ENCODE measurements at regions not wholly inside any gene's neighbourhood (a gene's known extent, or its start where the extent isn't known, plus 50 kb on each side); places are given as distances from the start of the nearest gene placed in this dataset.
A peak's percentile ranks its signal among the peaks of the same experiment; 100 is the strongest.
"Not testable (repeated sequence)": the region's sequence is repeated elsewhere in the genome, so short reads cannot be mapped to it uniquely, and the experiment has no call there.

DNA sequence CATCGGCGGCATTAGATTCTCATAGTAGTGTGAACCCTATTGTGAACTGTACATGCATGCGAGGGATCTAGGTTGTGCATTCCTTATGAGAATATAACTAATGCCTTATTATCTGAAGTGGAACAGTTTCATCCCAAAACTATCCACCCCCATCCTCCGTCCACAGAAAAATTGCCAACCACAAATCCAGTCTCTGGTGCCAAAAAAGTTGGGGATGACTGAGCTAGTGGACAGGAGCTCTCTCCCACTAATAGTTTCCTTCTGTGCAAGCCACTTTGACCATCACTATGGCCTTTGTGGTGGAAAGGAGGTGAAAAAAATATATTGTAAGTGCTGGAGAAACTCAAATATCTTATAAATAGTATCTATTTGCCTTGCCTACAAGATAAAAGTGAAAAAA, 857.8 kb downstream of the DIAPH3 start:
- H3K36me3 Mint-ChIP-seq (ENCODE audit: low read depth), result no peaks in the 10 kb centered on the region
- no peaks in the 10 kb centered on the region for H3K4me1 Mint-ChIP-seq (ENCODE audit: low read depth)
- intact Hi-C loops (cut with micrococcal nuclease), result no loop called here
- H3K27me3 Mint-ChIP-seq (ENCODE audit: low read depth), result no peaks in the 10 kb centered on the region
- no peaks in the 10 kb centered on the region for H3K9me3 Mint-ChIP-seq
- no peak overlapping the region for H3K4me3 Mint-ChIP-seq (ENCODE audit: low read depth)
- no peak overlapping the region for H3K27ac Mint-ChIP-seq
- DNase-seq (ENCODE audit: low spot score), result no peak

DNA sequence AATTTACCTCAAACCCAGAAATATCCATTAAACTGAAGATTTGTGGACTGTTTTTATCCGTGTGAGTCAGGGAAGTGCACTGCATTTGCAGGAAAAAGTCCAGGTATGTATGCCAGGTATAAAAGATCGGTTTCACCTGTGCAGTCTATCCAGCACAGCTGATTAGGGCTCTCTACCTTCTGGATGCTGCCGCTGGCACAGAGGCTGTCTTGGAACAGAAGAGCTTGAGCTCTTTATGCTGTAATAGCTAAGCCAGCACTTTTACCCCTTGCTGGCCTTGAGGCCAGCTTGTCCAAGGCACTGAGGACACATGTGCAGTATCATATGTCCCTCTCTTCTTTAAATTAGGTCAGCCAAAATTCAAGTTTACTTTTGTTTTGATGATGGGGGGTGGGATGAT, 851.0 kb downstream of the DIAPH3 start:
- Mint-ChIP-seq H3K27ac (no peak overlapping the region), H3K4me1 (ENCODE audit: low read depth) (no peaks in the 10 kb centered on the region), H3K4me3 (ENCODE audit: low read depth) (no peak overlapping the region), H3K36me3 (ENCODE audit: low read depth) (no peaks in the 10 kb centered on the region), H3K27me3 (ENCODE audit: low read depth) (no peaks in the 10 kb centered on the region), H3K9me3 (no peaks in the 10 kb centered on the region)
- DNase-seq (ENCODE audit: low spot score), result no peak
- intact Hi-C loops (cut with micrococcal nuclease), result loop anchor here (10.0 kb wide), 1 partner anchor 1688 kb away; no protein-coding TSS in a partner anchor

DNA sequence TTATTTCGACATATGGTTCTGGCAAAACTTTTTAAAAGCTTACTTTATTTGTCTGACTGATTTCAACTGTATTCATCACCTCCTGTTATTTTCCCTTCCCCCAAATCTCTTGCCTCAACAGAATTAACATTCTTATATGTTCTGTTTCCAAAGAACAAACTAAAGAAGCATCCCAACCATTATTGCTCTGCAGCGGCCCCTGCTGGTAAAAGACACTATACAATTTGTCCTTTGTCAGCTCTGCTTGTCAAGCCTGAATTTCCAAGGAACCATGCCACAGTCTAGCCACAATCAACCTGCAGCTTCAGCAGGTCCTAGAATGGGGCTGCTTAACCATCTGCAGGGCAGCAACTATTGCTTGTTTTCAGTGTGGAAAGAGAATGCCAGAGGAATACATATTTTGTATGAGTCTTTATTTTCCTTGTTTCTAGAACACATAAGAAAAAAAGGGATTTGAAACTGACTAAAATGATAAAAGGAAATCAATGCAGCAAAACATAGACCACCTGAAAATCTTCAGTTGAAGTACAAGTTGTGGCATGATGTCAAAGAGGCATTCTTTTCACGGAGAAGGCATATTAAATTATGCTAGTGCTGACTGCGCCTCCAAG, 845.3 kb downstream of the DIAPH3 start:
- Mint-ChIP-seq H3K4me1 (ENCODE audit: low read depth) (no peaks in the 10 kb centered on the region), H3K27me3 (ENCODE audit: low read depth) (no peaks in the 10 kb centered on the region), H3K4me3 (ENCODE audit: low read depth) (no peak overlapping the region), H3K36me3 (ENCODE audit: low read depth) (no peaks in the 10 kb centered on the region), H3K9me3 (no peaks in the 10 kb centered on the region), H3K27ac (no peak overlapping the region)
- peak; percentile 22 for DNase-seq (ENCODE audit: low spot score)
- intact Hi-C loops (cut with micrococcal nuclease), result loop anchor here (10.0 kb wide), 1 partner anchor 1694 kb away; no protein-coding TSS in a partner anchor

DNA sequence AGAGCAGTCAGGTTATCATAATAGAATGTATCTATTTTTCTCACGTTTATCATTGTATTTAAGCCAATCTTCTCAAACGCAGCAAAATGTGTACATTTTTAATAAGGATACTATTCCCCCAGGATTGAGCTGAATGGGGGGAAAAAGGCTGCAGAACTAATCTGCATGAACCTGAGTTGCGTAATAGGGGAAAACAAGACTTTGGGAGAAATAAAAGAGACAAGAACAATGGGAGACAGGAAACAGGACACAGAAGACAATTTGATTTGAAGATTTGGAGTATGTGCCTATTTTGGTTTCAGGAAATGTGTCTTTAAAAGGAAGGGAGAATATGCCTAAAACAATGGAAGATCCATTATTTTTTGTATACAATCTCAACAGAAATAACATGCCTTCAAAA, 844.5 kb downstream of the DIAPH3 start:
- no peak for DNase-seq (ENCODE audit: low spot score)
- H3K36me3 Mint-ChIP-seq (ENCODE audit: low read depth), result no peaks in the 10 kb centered on the region
- H3K27ac Mint-ChIP-seq, result no peak overlapping the region
- H3K4me3 Mint-ChIP-seq (ENCODE audit: low read depth), result no peak overlapping the region
- H3K27me3 Mint-ChIP-seq (ENCODE audit: low read depth), result no peaks in the 10 kb centered on the region
- H3K4me1 Mint-ChIP-seq (ENCODE audit: low read depth), result no peaks in the 10 kb centered on the region
- no peaks in the 10 kb centered on the region for H3K9me3 Mint-ChIP-seq
- intact Hi-C loops (cut with micrococcal nuclease), result loop anchor here (10.0 kb wide), 1 partner anchor 1694 kb away; no protein-coding TSS in a partner anchor

DNA sequence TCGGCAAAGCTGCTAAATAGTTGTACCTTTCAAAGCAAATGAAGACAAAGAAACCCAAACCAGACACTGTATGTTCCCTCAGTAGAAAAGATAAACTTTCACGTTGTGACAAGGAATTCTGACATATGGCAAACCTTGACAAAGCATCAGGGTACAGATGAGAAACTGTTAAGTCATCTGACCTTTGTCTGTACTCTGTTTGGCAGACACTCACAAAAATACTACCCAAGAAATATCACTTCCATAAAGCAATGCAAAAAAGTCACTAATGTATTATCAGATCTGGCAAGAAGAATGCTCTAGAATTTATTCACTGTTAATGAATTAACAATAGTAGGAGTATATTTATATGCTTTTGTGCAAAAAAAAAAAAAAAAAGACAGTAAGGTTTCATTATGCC, 843.7 kb downstream of the DIAPH3 start:
- Mint-ChIP-seq H3K27ac (no peak overlapping the region), H3K4me1 (ENCODE audit: low read depth) (no peaks in the 10 kb centered on the region), H3K36me3 (ENCODE audit: low read depth) (no peaks in the 10 kb centered on the region), H3K27me3 (ENCODE audit: low read depth) (no peaks in the 10 kb centered on the region), H3K9me3 (no peaks in the 10 kb centered on the region), H3K4me3 (ENCODE audit: low read depth) (no peak overlapping the region)
- intact Hi-C loops (cut with micrococcal nuclease), result no loop called here
- no peak for DNase-seq (ENCODE audit: low spot score)

DNA sequence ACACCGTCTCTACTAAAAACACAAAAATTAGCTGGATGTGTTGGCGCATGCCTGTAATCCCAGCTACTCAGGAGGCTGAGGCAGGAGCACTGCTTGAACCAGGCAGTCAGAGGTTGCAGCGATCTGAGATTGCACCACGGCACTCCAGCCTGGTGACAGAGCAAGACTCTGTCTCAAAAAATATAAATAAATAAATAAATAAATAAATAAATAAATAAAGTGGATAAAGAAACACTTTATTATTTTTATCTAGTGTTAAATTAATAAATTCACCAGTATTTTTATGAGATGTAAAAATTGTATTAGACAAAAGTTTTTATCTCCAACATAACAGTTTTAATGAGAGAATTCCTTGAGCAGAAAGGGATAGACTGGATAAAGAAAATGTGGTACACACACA, 839.3 kb downstream of the DIAPH3 start:
- H3K36me3 Mint-ChIP-seq (ENCODE audit: low read depth); H3K27me3 Mint-ChIP-seq (ENCODE audit: low read depth); H3K4me3 Mint-ChIP-seq (ENCODE audit: low read depth); H3K27ac Mint-ChIP-seq; DNase-seq (ENCODE audit: low spot score); H3K4me1 Mint-ChIP-seq (ENCODE audit: low read depth); H3K9me3 Mint-ChIP-seq; intact Hi-C loops (cut with micrococcal nuclease): not testable (repeated sequence)

DNA sequence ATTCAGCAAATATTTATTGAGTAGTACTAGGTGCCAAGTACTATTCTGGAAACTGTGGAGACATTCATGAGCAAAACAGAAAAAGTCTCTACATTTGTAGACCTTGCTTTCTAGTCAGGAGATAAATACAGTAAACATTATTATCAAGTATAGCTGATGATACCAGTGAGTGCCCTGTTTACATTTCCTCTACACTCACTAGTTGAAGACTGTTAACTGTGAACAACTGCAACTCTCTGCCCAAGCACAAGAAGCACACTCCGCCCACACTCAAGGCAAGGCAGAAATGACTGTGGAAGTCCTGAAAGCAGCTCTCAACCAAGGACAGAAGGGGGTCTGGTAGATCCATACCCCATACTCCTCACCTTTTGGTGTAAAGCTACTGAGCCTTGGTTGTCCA, 837.0 kb downstream of the DIAPH3 start:
- no peaks in the 10 kb centered on the region for H3K4me1 Mint-ChIP-seq (ENCODE audit: low read depth)
- H3K27ac Mint-ChIP-seq, result no peak overlapping the region
- DNase-seq (ENCODE audit: low spot score), result no peak
- H3K9me3 Mint-ChIP-seq, result no peaks in the 10 kb centered on the region
- H3K36me3 Mint-ChIP-seq (ENCODE audit: low read depth), result no peaks in the 10 kb centered on the region
- H3K4me3 Mint-ChIP-seq (ENCODE audit: low read depth), result no peak overlapping the region
- no peaks in the 10 kb centered on the region for H3K27me3 Mint-ChIP-seq (ENCODE audit: low read depth)
- intact Hi-C loops (cut with micrococcal nuclease), result no loop called here

DNA sequence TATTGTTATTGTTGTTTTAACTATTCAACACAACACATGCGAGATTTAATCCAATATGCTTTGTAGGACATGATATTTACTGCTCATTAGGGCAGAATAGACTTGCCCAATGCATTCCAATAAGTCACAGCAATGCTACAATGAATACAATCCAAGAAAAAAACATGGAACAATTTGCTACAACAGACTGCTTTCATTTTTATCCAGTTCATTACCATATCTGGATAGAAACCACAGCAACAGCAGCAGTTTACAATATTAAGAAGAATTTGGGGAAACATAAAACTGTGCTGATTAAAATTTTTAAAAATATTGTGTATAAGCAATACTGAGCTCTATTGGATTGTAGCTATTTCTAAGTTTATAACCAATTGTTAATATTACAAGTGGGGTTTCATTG, 833.0 kb downstream of the DIAPH3 start:
- H3K27me3 Mint-ChIP-seq (ENCODE audit: low read depth), result no peaks in the 10 kb centered on the region
- H3K4me3 Mint-ChIP-seq (ENCODE audit: low read depth), result no peak overlapping the region
- no peaks in the 10 kb centered on the region for H3K9me3 Mint-ChIP-seq
- intact Hi-C loops (cut with micrococcal nuclease), result no loop called here
- no peak for DNase-seq (ENCODE audit: low spot score)
- H3K4me1 Mint-ChIP-seq (ENCODE audit: low read depth), result no peaks in the 10 kb centered on the region
- H3K27ac Mint-ChIP-seq, result no peak overlapping the region
- H3K36me3 Mint-ChIP-seq (ENCODE audit: low read depth), result no peaks in the 10 kb centered on the region

DNA sequence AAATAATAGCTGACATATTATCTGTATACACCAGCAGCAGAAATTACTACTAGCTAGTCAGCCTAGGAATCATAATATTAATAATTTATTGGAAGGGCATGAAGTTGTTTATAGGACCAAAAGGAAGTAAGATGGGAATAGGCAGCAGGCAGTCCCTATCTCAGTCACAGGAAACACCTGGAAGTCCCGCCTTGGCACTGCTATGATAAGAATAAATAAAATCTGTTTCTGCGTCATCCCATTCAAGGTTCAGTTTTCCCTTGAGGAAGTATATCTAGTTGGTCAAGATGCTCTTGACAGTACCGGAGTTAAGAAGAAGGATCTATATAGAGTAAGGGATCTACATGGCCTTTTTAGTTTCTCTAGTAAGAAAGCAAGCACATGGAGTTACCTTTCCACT, 830.8 kb downstream of the DIAPH3 start:
- intact Hi-C loops (cut with micrococcal nuclease), result no loop called here
- Mint-ChIP-seq H3K36me3 (ENCODE audit: low read depth) (no peaks in the 10 kb centered on the region), H3K27me3 (ENCODE audit: low read depth) (no peaks in the 10 kb centered on the region), H3K4me3 (ENCODE audit: low read depth) (no peak overlapping the region), H3K9me3 (no peaks in the 10 kb centered on the region), H3K27ac (no peak overlapping the region), H3K4me1 (ENCODE audit: low read depth) (no peaks in the 10 kb centered on the region)
- no peak for DNase-seq (ENCODE audit: low spot score)

DNA sequence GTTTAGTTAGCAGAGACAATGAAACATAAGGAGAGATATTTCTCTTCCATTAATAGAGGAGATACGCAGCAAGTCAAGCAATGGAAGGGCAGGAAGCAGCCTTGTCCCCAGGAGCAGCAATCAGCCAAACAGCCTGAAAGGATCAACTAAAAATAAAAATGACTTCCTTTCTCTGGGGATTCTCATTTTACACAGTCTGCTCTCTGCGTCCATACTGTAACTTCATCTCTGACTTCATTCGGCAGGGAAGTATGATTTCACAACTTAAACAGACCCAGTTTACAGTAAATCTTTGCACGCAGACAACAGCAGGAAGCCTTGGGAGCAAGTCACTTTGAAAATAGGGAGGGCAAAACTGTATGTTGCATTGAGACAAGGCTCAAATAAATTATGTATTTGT, 826.7 kb downstream of the DIAPH3 start:
- H3K27ac Mint-ChIP-seq, result no peak overlapping the region
- no peak overlapping the region for H3K4me3 Mint-ChIP-seq (ENCODE audit: low read depth)
- H3K9me3 Mint-ChIP-seq, result no peaks in the 10 kb centered on the region
- intact Hi-C loops (cut with micrococcal nuclease), result no loop called here
- DNase-seq (ENCODE audit: low spot score), result no peak
- H3K27me3 Mint-ChIP-seq (ENCODE audit: low read depth), result no peaks in the 10 kb centered on the region
- no peaks in the 10 kb centered on the region for H3K4me1 Mint-ChIP-seq (ENCODE audit: low read depth)
- H3K36me3 Mint-ChIP-seq (ENCODE audit: low read depth), result no peaks in the 10 kb centered on the region

DNA sequence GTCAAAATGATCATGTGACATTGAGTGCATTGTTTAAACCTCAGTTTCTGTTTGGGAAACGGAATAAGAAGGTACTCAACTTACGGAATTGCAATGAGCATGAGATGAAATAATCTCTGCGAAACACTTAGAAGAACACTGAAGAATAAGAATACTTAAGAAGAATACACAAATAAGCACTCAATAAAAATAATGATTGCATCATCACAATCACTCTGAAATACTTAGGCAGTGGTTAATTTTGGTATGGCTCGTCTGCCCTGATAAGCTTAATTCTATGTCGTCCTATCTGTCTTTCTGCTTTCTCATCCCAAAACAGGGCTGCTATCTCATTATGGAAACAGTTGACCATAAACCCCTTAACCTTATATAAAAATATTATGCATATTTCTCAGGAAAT, 823.6 kb downstream of the DIAPH3 start:
- intact Hi-C loops (cut with micrococcal nuclease), result no loop called here
- Mint-ChIP-seq H3K36me3 (ENCODE audit: low read depth) (no peaks in the 10 kb centered on the region), H3K4me3 (ENCODE audit: low read depth) (no peak overlapping the region), H3K27ac (no peak overlapping the region), H3K9me3 (no peaks in the 10 kb centered on the region), H3K27me3 (ENCODE audit: low read depth) (no peaks in the 10 kb centered on the region), H3K4me1 (ENCODE audit: low read depth) (no peaks in the 10 kb centered on the region)
- DNase-seq (ENCODE audit: low spot score), result no peak

DNA sequence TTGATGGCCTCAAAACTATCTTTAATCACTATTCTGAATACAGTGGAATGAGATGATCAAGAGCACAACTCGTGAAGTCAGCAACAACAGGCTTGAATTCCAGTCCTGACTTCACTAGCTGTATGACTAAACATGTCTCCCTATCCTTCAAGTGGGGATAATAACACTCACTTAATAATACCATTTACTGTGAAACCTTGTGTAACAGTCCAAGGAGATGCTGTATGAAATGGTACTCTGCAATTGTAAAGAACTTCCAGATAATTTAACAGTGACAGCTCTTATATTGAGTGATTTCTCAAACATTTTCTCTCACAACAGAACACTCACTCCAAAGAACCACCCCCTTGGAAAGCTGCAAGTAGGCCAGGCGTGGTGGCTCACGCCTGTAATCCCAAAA, 823.1 kb downstream of the DIAPH3 start:
- Mint-ChIP-seq H3K27me3 (ENCODE audit: low read depth) (no peaks in the 10 kb centered on the region), H3K4me1 (ENCODE audit: low read depth) (no peaks in the 10 kb centered on the region), H3K9me3 (no peaks in the 10 kb centered on the region), H3K36me3 (ENCODE audit: low read depth) (no peaks in the 10 kb centered on the region), H3K4me3 (ENCODE audit: low read depth) (no peak overlapping the region), H3K27ac (no peak overlapping the region)
- no peak for DNase-seq (ENCODE audit: low spot score)
- intact Hi-C loops (cut with micrococcal nuclease), result no loop called here

DNA sequence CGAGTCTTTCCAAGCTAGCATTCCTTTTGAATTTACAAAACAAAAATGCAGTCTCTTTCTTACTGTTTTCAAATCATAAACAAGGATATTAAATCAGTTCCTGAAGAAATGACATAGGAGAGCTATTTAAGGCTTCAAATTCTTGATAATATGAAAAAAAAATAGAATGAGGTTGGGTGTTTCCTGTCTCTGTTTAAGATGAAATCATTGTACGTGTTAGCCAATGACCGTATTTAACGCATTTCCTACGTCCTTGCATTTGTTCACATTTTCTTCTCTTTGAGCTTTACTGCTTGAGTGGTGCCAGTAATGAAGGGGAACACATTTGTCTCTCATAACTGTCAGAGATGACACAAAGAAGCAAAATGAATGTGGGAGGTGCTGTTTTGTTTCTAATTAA, 821.3 kb downstream of the DIAPH3 start:
- DNase-seq (ENCODE audit: low spot score), result no peak

DNA sequence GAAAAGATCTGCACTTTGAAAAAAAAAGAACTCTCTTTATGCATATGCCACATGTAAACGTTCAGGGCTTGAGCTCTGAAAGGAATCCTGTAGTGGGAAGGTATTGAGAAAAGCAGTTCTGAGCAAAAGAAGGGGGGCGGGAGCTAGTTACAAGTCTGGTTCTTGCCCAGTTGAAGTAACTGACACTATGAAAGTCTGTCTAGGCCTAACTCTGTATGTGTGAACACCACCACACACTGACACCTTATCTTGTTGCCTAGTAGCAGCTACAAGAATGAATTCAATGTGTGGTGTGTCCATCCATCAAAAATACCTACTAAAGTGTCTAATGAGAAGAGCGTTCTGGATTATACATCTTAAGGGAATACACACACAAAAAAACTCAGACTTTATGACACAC, 820.6 kb downstream of the DIAPH3 start:
- Mint-ChIP-seq H3K9me3 (no peaks in the 10 kb centered on the region), H3K27ac (no peak overlapping the region), H3K27me3 (ENCODE audit: low read depth) (no peaks in the 10 kb centered on the region), H3K4me3 (ENCODE audit: low read depth) (no peak overlapping the region), H3K4me1 (ENCODE audit: low read depth) (no peaks in the 10 kb centered on the region), H3K36me3 (ENCODE audit: low read depth) (no peaks in the 10 kb centered on the region)
- intact Hi-C loops (cut with micrococcal nuclease), result no loop called here
- DNase-seq (ENCODE audit: low spot score), result no peak

More for the DNA sequence above, 821.3 kb downstream of the DIAPH3 start:
- intact Hi-C loops (cut with micrococcal nuclease), result no loop called here
- Mint-ChIP-seq H3K27me3 (ENCODE audit: low read depth) (no peaks in the 10 kb centered on the region), H3K4me3 (ENCODE audit: low read depth) (no peak overlapping the region), H3K4me1 (ENCODE audit: low read depth) (no peaks in the 10 kb centered on the region), H3K27ac (no peak overlapping the region), H3K36me3 (ENCODE audit: low read depth) (no peaks in the 10 kb centered on the region), H3K9me3 (no peaks in the 10 kb centered on the region)

All from activated T-helper 2 cell treated with anti-CD3 and anti-CD28 coated beads, Interferon-gamma antibody, Interleukin-2, Interleukin-4, amounts not matched to agents 10 μg/mL and 5 μg/mL and 100 μg/mL, durations not matched to agents 14 hours and 24 hours and 36 hours (primary cell).